ENCODE measurements at regions not wholly inside any gene's neighbourhood (a gene's known extent, or its start where the extent isn't known, plus 50 kb on each side); places are given as distances from the start of the nearest gene placed in this dataset.

DNA sequence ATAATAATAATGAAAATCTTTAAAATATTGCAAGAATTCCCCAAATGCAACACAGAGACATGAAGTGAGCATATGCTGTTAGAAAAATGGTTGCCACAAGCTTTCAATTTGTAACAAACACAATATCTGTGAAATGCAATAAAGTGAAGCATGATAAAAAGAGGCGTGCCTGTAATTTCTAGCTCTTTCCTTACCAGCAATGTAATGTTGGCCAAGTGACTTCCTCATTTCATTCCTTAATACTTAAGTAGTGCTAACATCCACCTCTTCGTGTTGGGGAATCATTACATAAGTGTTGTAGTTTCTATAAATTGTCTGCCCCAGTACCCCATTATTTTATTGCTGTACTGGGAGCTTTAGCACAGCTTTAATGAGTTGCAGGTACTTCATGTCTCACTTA lies 1192.0 kb upstream of the CDH8 start:
- DNase-seq, result no peak
- Mint-ChIP-seq H3K36me3 (ENCODE audit: low read depth) (no peaks in the 10 kb centered on the region), H3K4me1 (ENCODE audit: low read depth) (no peaks in the 10 kb centered on the region), H3K4me3 (no peak overlapping the region), H3K27ac (no peak overlapping the region), H3K9me3 (peaks cover 40% of the 10 kb centered on the region), H3K27me3 (ENCODE audit: insufficient read depth) (peaks cover 2% of the 10 kb centered on the region; the same call in 1 of the 2 replicates)
- TF ChIP-seq, protein P1, sequence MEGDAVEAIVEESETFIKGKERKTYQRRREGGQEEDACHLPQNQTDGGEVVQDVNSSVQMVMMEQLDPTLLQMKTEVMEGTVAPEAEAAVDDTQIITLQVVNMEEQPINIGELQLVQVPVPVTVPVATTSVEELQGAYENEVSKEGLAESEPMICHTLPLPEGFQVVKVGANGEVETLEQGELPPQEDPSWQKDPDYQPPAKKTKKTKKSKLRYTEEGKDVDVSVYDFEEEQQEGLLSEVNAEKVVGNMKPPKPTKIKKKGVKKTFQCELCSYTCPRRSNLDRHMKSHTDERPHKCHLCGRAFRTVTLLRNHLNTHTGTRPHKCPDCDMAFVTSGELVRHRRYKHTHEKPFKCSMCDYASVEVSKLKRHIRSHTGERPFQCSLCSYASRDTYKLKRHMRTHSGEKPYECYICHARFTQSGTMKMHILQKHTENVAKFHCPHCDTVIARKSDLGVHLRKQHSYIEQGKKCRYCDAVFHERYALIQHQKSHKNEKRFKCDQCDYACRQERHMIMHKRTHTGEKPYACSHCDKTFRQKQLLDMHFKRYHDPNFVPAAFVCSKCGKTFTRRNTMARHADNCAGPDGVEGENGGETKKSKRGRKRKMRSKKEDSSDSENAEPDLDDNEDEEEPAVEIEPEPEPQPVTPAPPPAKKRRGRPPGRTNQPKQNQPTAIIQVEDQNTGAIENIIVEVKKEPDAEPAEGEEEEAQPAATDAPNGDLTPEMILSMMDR (IDR thresholded peaks at IDR 0.05), result no peak

- H3K27ac Mint-ChIP-seq, result no peak overlapping the region
These were observed 1187.6 kb upstream of the CDH8 start for GRCh38 chr16:63223851-63224250.

DNA sequence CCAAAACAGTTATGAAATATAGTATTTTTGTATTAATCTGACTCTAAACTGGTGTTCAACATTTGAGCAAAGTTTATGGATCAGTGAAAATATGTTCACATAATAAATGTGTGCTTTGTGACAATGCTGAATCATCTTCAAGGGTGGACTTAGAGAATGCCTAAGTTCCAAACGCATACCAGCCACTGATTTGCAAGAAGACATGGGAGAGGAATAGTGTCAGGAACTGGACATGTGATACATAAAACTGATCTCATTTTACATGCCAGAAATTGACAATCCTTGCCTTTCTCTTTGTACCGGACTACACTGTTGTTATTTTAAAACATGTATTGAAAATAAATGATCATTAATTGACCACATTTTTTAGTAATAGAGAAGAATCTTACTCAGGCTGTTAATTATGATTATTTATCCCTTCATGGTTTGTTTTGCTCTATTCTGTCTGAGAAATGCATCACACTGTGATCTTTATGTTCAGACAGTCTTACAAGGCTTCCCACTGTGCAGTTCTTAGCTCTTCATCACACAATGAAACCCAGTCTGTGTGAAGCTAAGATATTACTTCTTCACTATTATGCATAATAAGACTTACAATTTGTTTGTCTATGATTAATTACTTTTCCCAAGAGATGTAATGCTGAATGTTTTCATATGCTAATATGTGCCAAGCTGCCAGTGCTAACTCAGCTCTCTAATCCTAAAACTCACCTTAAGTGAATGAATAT lies 1180.6 kb upstream of the CDH8 start:
- DNase-seq, result no peak
- Mint-ChIP-seq H3K4me3 (no peak overlapping the region), H3K27me3 (ENCODE audit: insufficient read depth) (no peaks in the 10 kb centered on the region), H3K4me1 (ENCODE audit: low read depth) (no peaks in the 10 kb centered on the region), H3K9me3 (peaks cover 33% of the 10 kb centered on the region), H3K27ac (no peak overlapping the region), H3K36me3 (ENCODE audit: low read depth) (no peaks in the 10 kb centered on the region)
- TF ChIP-seq, protein P1 (IDR thresholded peaks at IDR 0.05), result no peak

More at GRCh38 chr16:63223851-63224250, 1187.6 kb upstream of the CDH8 start:
- DNase-seq, result no peak
- Mint-ChIP-seq H3K9me3 (peaks cover 27% of the 10 kb centered on the region), H3K4me1 (ENCODE audit: low read depth) (no peaks in the 10 kb centered on the region), H3K36me3 (ENCODE audit: low read depth) (no peaks in the 10 kb centered on the region), H3K27me3 (ENCODE audit: insufficient read depth) (peaks cover 2% of the 10 kb centered on the region; the same call in 1 of the 2 replicates), H3K4me3 (no peak overlapping the region)
- TF ChIP-seq, protein P1 (IDR thresholded peaks at IDR 0.05), result no peak

DNA sequence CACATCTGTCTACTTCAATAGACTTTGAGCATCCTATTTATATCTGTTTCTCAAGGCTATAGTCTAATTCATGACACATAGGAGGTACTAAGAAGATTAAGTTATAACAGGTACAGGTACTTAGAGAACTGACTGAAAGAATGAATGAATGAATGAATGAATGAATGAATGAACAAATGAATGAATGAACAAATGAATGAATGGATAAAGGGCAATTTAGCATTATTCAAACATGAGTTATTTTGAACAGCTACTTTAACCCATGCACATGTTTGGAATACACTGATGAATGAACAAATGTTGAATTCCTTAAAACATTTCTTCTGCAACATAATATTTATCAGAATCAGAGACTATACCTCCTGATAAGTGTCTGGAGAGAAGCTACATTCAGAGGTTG lies 1165.6 kb upstream of the CDH8 start:
- Mint-ChIP-seq H3K4me1 (ENCODE audit: low read depth) (no peaks in the 10 kb centered on the region), H3K36me3 (ENCODE audit: low read depth) (no peaks in the 10 kb centered on the region), H3K9me3 (peaks cover 18% of the 10 kb centered on the region), H3K27me3 (ENCODE audit: insufficient read depth) (no peaks in the 10 kb centered on the region), H3K27ac (no peak overlapping the region), H3K4me3 (no peak overlapping the region)
- TF ChIP-seq, protein P1 (IDR thresholded peaks at IDR 0.05), result no peak
- DNase-seq, result no peak

GRCh38 chr16:63200940-63201339 lies 1164.7 kb upstream of the CDH8 start:
- H3K4me3 Mint-ChIP-seq, result no peak overlapping the region
- H3K36me3 Mint-ChIP-seq (ENCODE audit: low read depth), result no peaks in the 10 kb centered on the region
- H3K27me3 Mint-ChIP-seq (ENCODE audit: insufficient read depth), result no peaks in the 10 kb centered on the region
- H3K9me3 Mint-ChIP-seq, result peaks cover 16% of the 10 kb centered on the region
- H3K27ac Mint-ChIP-seq, result no peak overlapping the region
- H3K4me1 Mint-ChIP-seq (ENCODE audit: low read depth), result no peaks in the 10 kb centered on the region
- TF ChIP-seq, protein P1 (IDR thresholded peaks at IDR 0.05), result no peak
- no peak for DNase-seq

Measured in HFFc6 (cell line).